K562 (cell line): ENCODE measurements at regions not wholly inside any gene's neighbourhood (a gene's known extent, or its start where the extent isn't known, plus 50 kb on each side); places are given as distances from the start of the nearest gene placed in this dataset.

Experiments
- ATAC-seq: fragments of 200-7000 bp; cut with Tn5 transposase; 3 replicates; pipeline ENCODE4 v1.9.1; 2020; ENCODE audit warnings: moderate library complexity
- BruUV-seq: library from RNA; stranded (reverse); fragments of 400-500 nt; replicated peaks from 2 replicates; lab custom pipeline; 2021; lab: Mats Ljungman, UMichigan
- CTCF ChIA-PET: fragments of 300-600 bp; formaldehyde crosslinking; extraction: SDS; loops from one replicate; lab custom pipeline; 2021; ENCODE audit warnings: low intra/inter-chr PET ratio; lab: Yijun Ruan, JAX
- POLR2A ChIA-PET: fragments of 300-600, 350-650 bp; sonication (Branson Sonifier 250); formaldehyde crosslinking; extraction: SDS; loops from one replicate; lab custom pipeline; 2021; ENCODE audit warnings: antibody characterized with exemption, inconsistent platforms; lab: Yijun Ruan, JAX
- DNase-seq, 4 experiments: peaks; one replicate each; pipeline versions ENCODE4 v3.0.0 to v3.0.0-alpha.2; 2011 to 2018; ENCODE audit warnings: low spot score in 3 of 4, mixed read lengths in 3 of 4; ENCODE audit errors: extremely low read depth in 1 of 4
- FAIRE-seq: peaks from 2 replicates; lab custom pipeline; 2011; peaks lifted over from hg19 to GRCh38; lab: Jason Lieb, UNC
- H2AFZ ChIP-seq: 2 replicates; pipeline ENCODE4 v1.6.0; 2011; ENCODE audit warnings: low read depth, low read length, control low read depth, inconsistent platforms
- H3K27ac ChIP-seq: fragments of 200-600 bp; 3 replicates; pipeline ENCODE4 v1.8.0; 2011; ENCODE audit warnings: low read depth, mild to moderate bottlenecking, control low read depth, inconsistent platforms, low read length, moderate library complexity, mixed read lengths; ENCODE audit errors: extremely low read depth
- H3K27me3 ChIP-seq, 2 experiments: fragments of 300-600 bp in 1 of 2; 2 replicates in 1 of 2; 3 replicates in 1 of 2; pipeline versions ENCODE4 v1.6.0 to v1.8.0; 2011; ENCODE audit warnings: inconsistent platforms in 2 of 2, low read length in 2 of 2, mild to moderate bottlenecking in 1 of 2, mixed read lengths in 1 of 2, moderate library complexity in 1 of 2; ENCODE audit not compliant: control insufficient read depth in 2 of 2, insufficient read depth in 2 of 2
- H3K36me3 ChIP-seq: fragments of 300-600 bp; 3 replicates; pipeline ENCODE4 v1.8.0; 2011; ENCODE audit warnings: mild to moderate bottlenecking, low read length, inconsistent platforms; ENCODE audit not compliant: control insufficient read depth, insufficient read depth
- H3K4me1 ChIP-seq, 2 experiments: fragments of 200-600 bp in 1 of 2; replicated peaks in 1 of 2; 2 replicates in 1 of 2; 3 replicates in 1 of 2; pipeline versions ENCODE4 v1.5.1 to v1.8.0; 2011; ENCODE audit warnings: inconsistent platforms in 2 of 2, low read length in 2 of 2, mild to moderate bottlenecking in 1 of 2, mixed read lengths in 1 of 2, moderate library complexity in 1 of 2; ENCODE audit not compliant: control insufficient read depth in 2 of 2, insufficient read depth in 2 of 2
- H3K4me2 ChIP-seq: 2 replicates; pipeline ENCODE4 v1.6.1; 2011; ENCODE audit warnings: low read length, control low read depth, inconsistent platforms, mixed read lengths; ENCODE audit not compliant: insufficient read depth
- H3K4me3 ChIP-seq: fragments of 200-600 bp; sonication (generic), shearing (Covaris generic); 2 replicates; pipeline ENCODE4 v1.5.1; 2016; ENCODE audit warnings: control low read depth, inconsistent platforms
- H3K79me2 ChIP-seq: fragments of 200-600 bp; 3 replicates; pipeline ENCODE4 v1.8.0; 2011; ENCODE audit warnings: low read length, inconsistent platforms; ENCODE audit not compliant: control insufficient read depth, insufficient read depth
- H3K9ac ChIP-seq, 2 experiments: 2 replicates each; pipeline versions ENCODE4 v1.6.0 to v1.6.1; 2011; ENCODE audit warnings: low read depth in 2 of 2, low read length in 2 of 2, control low read depth in 1 of 2, inconsistent platforms in 1 of 2, mild to moderate bottlenecking in 1 of 2, mixed read lengths in 1 of 2; ENCODE audit not compliant: insufficient read depth in 1 of 2
- H3K9me1 ChIP-seq: one replicate; pipeline ENCODE4 v1.6.0; 2011; ENCODE audit warnings: inconsistent platforms, mild to moderate bottlenecking, low read length, moderate library complexity; ENCODE audit not compliant: control insufficient read depth, insufficient read depth
- H3K9me3 ChIP-seq: replicated peaks from 2 replicates; pipeline ENCODE4 v1.5.1; 2011; ENCODE audit warnings: low read depth, low read length, inconsistent platforms; ENCODE audit not compliant: control insufficient read depth, insufficient read depth
- H4K20me1 ChIP-seq: replicated peaks from 2 replicates; pipeline ENCODE4 v1.6.1; 2011; ENCODE audit warnings: low read length, inconsistent platforms, mixed read lengths; ENCODE audit not compliant: control insufficient read depth, insufficient read depth
- CBX3 ChIP-seq, 2 experiments: IDR thresholded peaks; 1 replicate in 1 of 2; 2 replicates in 1 of 2; pipeline ENCODE4 v1.6.1; 2012; ENCODE audit warnings: inconsistent platforms in 2 of 2, low read length in 2 of 2, borderline replicate concordance in 1 of 2, control low read depth in 1 of 2
- ELK3 ChIP-seq: fragments of 450-650 bp; formaldehyde crosslinking; IDR thresholded peaks from 2 replicates; pipeline ENCODE4 v1.4.0; 2020; ENCODE audit warnings: mild to moderate bottlenecking
- FOXM1 ChIP-seq, 2 experiments: fragments of 450-650 bp in 1 of 2; sonication (generic) in 1 of 2; formaldehyde crosslinking in 1 of 2; IDR thresholded peaks; 2 replicates each; pipeline versions ENCODE4 v1.6.1 to v1.9.0; 2017 to 2022; ENCODE audit warnings: low read depth in 2 of 2, mild to moderate bottlenecking in 2 of 2, missing genetic modification reagents in 1 of 2, moderate library complexity in 1 of 2
- MAX ChIP-seq: sonication (generic); formaldehyde crosslinking; IDR thresholded peaks from 2 replicates; pipeline ENCODE4 v1.9.0; 2022; ENCODE audit warnings: mild to moderate bottlenecking, missing genetic modification reagents
- PTBP1 ChIP-seq: fragments of 200-400 bp; formaldehyde crosslinking; IDR thresholded peaks from 2 replicates; pipeline ENCODE4 v1.6.1; 2017; ENCODE audit warnings: low read depth, low read length
- THAP12 ChIP-seq: fragments of 250-450 bp; sonication (Bioruptor Pico); IDR thresholded peaks from 2 replicates; pipeline ENCODE4 v1.9.0; 2021; ENCODE audit warnings: mild to moderate bottlenecking, inconsistent platforms
- TRIM28 ChIP-seq: fragments of 450-650 bp; IDR thresholded peaks from 2 replicates; pipeline ENCODE4 v1.6.1; 2017
- ZBTB40 ChIP-seq, 2 experiments: fragments of 450-650 bp in 1 of 2; sonication (generic) in 1 of 2; formaldehyde crosslinking in 1 of 2; IDR thresholded peaks; 2 replicates each; pipeline versions ENCODE4 v1.7.1 to v1.9.0; 2016 to 2022; ENCODE audit warnings: inconsistent platforms in 1 of 2, mild to moderate bottlenecking in 1 of 2, missing genetic modification reagents in 1 of 2
- ZKSCAN1 ChIP-seq: fragments of 150-350 bp; IDR thresholded peaks from 2 replicates; pipeline ENCODE4 v1.6.1; 2016; ENCODE audit warnings: low read depth, low read length
- WGBS: fragments of 100-300 bp; shearing (Covaris generic); methylation state at CpG from one replicate; pipeline ENCODE4 v1.1.6; 2016; ENCODE audit warnings: low coverage, mixed read lengths; ENCODE audit not compliant: insufficient coverage; ENCODE audit errors: missing lambda C conversion rate; 5-methylcytosine and 5-hydroxymethylcytosine counted together
- in situ Hi-C: fragments of 300-500 bp; cut with MboI; formaldehyde crosslinking; loops from 4 replicates; pipeline ENCODE4 v1.15.0; 2018; ENCODE audit warnings: inconsistent platforms, mixed read lengths
- intact Hi-C: fragments of 100-400 bp; cut with micrococcal nuclease; formaldehyde crosslinking; loops from 2 replicates; pipeline ENCODE4 v1.14.2; 2022

GRCh38 chr2:4130651-4131050, 427.3 kb downstream of the DCDC2C start:
- Histone ChIP-seq H3K27me3 (no peaks in the 10 kb centered on the region), H3K27ac (no peak overlapping the region), H2AFZ (no peak overlapping the region), H4K20me1 (no peaks in the 10 kb centered on the region), H3K4me3 (no peak overlapping the region), H3K4me1 (no peaks in the 10 kb centered on the region), H3K79me2 (no peaks in the 10 kb centered on the region), H3K9me1 (no peaks in the 10 kb centered on the region), H3K9me3 (peaks cover 2% of the 10 kb centered on the region; the same call in 1 of the 2 replicates), H3K9ac (no peak overlapping the region), H3K4me2 (no peak overlapping the region), H3K36me3 (no peaks in the 10 kb centered on the region)
- POLR2A ChIA-PET: no interaction called here
- no peak for DNase-seq
- CTCF ChIA-PET: no interaction called here
- BruUV-seq: no TSS peak
- in situ Hi-C loops (no loop called here), intact Hi-C loops (no loop called here)
- 0% methylated on average over 1 of the region's 1 CpG for WGBS
- ATAC-seq: no peak
- no peak for FAIRE-seq
- no peak for TF ChIP-seq ZBTB40 (IDR thresholded peaks at IDR 0.05)
- TF ChIP-seq ZBTB40 (CRISPR knock-in tag; IDR thresholded peaks at IDR 0.05): no peak
- no peak for TF ChIP-seq ZKSCAN1
- TF ChIP-seq CBX3 (IDR thresholded peaks at IDR 0.05; ENCODE audit: borderline replicate concordance in 1 of 2, low read length in 2 of 2): peak in 1 of 2 experiments; percentile 27; a peak in 1 of 3 replicates
- no peak for TF ChIP-seq THAP12
- peak; percentile 61; the same call in 1 of the 2 replicates for TF ChIP-seq TRIM28
- TF ChIP-seq FOXM1 (IDR thresholded peaks at IDR 0.05; ENCODE audit: low read depth): no peak
- TF ChIP-seq FOXM1 (CRISPR knock-in tag; IDR thresholded peaks at IDR 0.05; ENCODE audit: low read depth): no peak
- no peak for TF ChIP-seq MAX (CRISPR knock-in tag)
- TF ChIP-seq PTBP1: no peak
- no peak for TF ChIP-seq ELK3 (CRISPR knock-in tag)
